ENCODE measurements at regions not wholly inside any gene's neighbourhood (a gene's known extent, or its start where the extent isn't known, plus 50 kb on each side); places are given as distances from the start of the nearest gene placed in this dataset.

DNA sequence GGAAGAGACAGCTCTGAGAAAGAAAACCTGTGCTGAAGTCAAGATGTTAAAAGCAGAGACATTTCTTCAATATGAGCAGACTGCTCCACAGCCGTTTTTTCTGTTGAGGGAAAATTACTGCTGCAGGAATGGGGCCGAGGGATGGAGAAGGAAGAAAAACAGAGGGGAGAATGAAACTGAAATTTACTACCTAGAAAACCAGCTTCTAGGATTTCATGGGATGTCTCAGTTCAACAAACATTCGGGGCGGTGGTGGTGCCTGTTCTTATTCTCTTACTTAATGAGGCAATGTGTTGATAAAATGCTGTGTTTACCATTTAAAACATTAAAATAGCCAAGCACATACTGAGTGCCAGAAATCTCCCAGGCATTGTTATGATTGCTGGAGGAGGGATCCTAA is 557.1 kb upstream of the MEX3C start:
- no peak overlapping the region for H3K4me3 ChIP-seq
- no peak for DNase-seq (ENCODE audit: low read depth, low spot score)
- no peaks in the 10 kb centered on the region for H3K9me3 ChIP-seq (ENCODE audit: low read depth, low read length)
- H3K27ac ChIP-seq, result no peak overlapping the region
- TF ChIP-seq FOXP2 (optimal IDR thresholded peaks at IDR 0.05; ENCODE audit: control extremely low read depth, extremely low read length, insufficient read depth) (no peak), EZH2 (IDR thresholded peaks at IDR 0.05) (no peak), POLR2AphosphoS5 (IDR thresholded peaks at IDR 0.05; ENCODE audit: borderline replicate concordance, low read depth, low read length) (no peak)
- H3K36me3 ChIP-seq (ENCODE audit: insufficient read depth, low read length), result no peaks in the 10 kb centered on the region
- H3K9ac ChIP-seq (ENCODE audit: insufficient read length), result no peak overlapping the region

DNA sequence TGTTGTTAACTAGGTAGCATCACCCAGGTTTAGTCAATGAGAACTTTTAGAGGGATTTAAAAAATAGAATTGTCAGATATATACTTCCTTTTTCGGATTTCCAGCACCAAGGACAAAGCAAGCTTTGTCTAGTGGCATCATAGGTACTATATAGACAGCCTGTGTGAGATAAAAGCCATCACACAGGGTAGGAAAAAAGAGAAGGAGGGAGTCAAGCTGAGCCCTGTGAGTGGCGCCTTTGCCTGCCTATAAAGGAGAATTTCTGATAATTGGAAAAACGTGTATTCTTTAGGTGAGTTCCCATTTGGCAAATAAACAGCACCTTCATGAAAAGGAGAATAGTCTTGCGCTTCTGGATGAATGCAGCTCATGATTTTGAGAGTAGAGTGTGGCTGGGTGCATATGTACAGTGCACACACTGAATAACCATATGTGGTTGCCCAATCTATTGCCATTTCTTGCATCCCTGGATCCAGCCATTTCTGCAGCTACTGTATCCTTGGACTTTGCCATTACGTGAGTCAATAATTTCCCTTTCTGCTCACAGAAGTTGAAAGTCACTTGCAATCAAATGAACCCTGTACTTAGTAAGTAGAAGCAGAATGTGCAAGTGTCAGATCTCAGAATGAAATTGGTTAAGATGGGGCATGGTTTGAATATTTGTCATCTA is 559.9 kb upstream of the MEX3C start:
- Histone ChIP-seq H3K27ac (no peak overlapping the region), H3K9ac (ENCODE audit: insufficient read length) (no peak overlapping the region), H3K9me3 (ENCODE audit: low read depth, low read length) (no peaks in the 10 kb centered on the region), H3K36me3 (ENCODE audit: insufficient read depth, low read length) (no peaks in the 10 kb centered on the region), H3K4me3 (no peak overlapping the region)
- no peak for DNase-seq (ENCODE audit: low read depth, low spot score)
- no peak for TF ChIP-seq FOXP2 (optimal IDR thresholded peaks at IDR 0.05; ENCODE audit: control extremely low read depth, extremely low read length, insufficient read depth)
- no peak for TF ChIP-seq POLR2AphosphoS5 (IDR thresholded peaks at IDR 0.05; ENCODE audit: borderline replicate concordance, low read depth, low read length)
- TF ChIP-seq EZH2 (IDR thresholded peaks at IDR 0.05), result no peak

DNA sequence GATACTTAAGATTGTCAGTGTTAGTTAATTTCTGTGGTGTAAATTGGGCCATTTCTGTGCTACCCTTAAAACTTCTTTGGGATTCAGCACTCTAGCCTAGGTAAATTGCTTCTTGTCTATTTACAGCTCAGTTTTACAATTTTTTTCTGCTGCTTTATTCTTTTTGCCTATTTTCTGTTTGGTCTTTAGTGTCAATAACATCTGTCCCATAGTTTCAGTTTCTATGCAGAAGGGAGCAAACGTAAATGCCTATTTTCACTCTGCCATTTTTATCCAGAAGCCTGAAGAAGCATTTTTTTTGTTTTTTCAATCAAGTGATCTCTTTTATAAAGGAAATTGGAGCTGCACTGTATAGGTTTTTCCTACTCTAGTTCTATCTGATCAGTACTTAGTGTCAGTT is 564.9 kb upstream of the MEX3C start:
- Histone ChIP-seq H3K4me3 (no peak overlapping the region), H3K27ac (no peak overlapping the region), H3K9ac (ENCODE audit: insufficient read length) (no peak overlapping the region), H3K36me3 (ENCODE audit: insufficient read depth, low read length) (no peaks in the 10 kb centered on the region), H3K9me3 (ENCODE audit: low read depth, low read length) (no peaks in the 10 kb centered on the region)
- TF ChIP-seq POLR2AphosphoS5 (IDR thresholded peaks at IDR 0.05; ENCODE audit: borderline replicate concordance, low read depth, low read length), result no peak
- TF ChIP-seq EZH2 (IDR thresholded peaks at IDR 0.05), result no peak
- TF ChIP-seq FOXP2 (optimal IDR thresholded peaks at IDR 0.05; ENCODE audit: control extremely low read depth, extremely low read length, insufficient read depth), result no peak
- no peak for DNase-seq (ENCODE audit: low read depth, low spot score)

DNA sequence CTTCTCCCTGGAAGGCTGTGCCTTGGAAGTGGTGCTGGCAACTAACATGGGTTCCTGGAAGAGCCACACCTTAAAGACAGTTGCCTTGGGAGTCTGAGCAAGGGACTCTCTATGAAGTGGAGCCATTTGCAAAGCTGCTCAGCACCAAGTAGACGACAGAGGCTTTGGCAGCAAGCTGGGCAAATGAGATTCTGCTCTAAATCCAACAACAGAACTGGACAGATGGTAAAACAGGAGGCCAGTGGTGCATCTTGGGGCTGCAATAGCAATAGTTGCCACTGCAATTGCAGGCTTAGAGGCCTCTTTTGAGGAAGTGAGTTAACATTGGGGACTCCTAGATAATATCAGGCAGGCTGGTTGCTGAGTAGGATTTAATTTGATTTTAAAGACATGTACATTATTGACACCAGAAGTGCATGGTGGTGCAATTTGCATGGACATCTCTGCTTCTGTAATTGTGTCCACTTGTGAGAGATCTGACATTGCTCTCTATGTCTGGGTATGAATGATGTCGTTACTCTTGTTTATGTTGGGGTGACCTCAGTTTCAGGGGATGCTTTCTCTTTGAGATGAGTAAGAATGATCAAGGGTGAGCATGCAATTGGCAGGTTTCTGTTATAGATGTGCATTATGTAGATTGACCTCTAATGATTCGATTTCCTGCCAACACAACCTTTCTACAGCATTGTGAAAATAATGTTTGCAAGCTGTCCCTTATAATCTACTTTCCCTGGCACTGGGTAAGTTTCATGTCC is 568.3 kb upstream of the MEX3C start:
- H3K4me3 ChIP-seq, result no peak overlapping the region
- H3K27ac ChIP-seq, result no peak overlapping the region
- TF ChIP-seq FOXP2 (optimal IDR thresholded peaks at IDR 0.05; ENCODE audit: control extremely low read depth, extremely low read length, insufficient read depth) (no peak), POLR2AphosphoS5 (IDR thresholded peaks at IDR 0.05; ENCODE audit: borderline replicate concordance, low read depth, low read length) (no peak), EZH2 (IDR thresholded peaks at IDR 0.05) (no peak)
- H3K9me3 ChIP-seq (ENCODE audit: low read depth, low read length), result no peaks in the 10 kb centered on the region
- H3K9ac ChIP-seq (ENCODE audit: insufficient read length), result no peak overlapping the region
- no peak for DNase-seq (ENCODE audit: low read depth, low spot score)
- H3K36me3 ChIP-seq (ENCODE audit: insufficient read depth, low read length), result no peaks in the 10 kb centered on the region

DNA sequence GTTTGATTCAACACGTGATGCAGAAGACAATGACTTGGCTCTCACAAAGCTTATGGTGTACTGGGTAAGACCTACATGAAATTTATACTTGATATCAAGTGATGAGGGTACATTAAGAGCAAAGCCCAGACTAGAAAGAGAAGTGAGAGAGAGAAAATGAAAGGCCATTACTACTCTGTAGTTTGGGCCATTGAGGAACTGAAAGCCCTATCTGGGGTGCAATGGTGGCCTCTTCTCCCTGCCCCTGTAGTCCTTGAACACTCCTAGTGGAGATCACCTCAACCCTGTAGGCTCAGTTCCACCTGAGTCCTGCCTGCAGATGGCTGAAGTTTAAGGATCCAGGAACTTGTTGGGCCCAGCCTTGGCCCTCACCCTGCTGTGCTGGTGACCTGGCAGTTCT is 569.8 kb upstream of the MEX3C start:
- Histone ChIP-seq H3K27ac (no peak overlapping the region), H3K4me3 (no peak overlapping the region), H3K36me3 (ENCODE audit: insufficient read depth, low read length) (no peaks in the 10 kb centered on the region), H3K9me3 (ENCODE audit: low read depth, low read length) (no peaks in the 10 kb centered on the region), H3K9ac (ENCODE audit: insufficient read length) (no peak overlapping the region)
- no peak for DNase-seq (ENCODE audit: low read depth, low spot score)
- TF ChIP-seq POLR2AphosphoS5 (IDR thresholded peaks at IDR 0.05; ENCODE audit: borderline replicate concordance, low read depth, low read length) (no peak), FOXP2 (optimal IDR thresholded peaks at IDR 0.05; ENCODE audit: control extremely low read depth, extremely low read length, insufficient read depth) (no peak), EZH2 (IDR thresholded peaks at IDR 0.05) (no peak)

DNA sequence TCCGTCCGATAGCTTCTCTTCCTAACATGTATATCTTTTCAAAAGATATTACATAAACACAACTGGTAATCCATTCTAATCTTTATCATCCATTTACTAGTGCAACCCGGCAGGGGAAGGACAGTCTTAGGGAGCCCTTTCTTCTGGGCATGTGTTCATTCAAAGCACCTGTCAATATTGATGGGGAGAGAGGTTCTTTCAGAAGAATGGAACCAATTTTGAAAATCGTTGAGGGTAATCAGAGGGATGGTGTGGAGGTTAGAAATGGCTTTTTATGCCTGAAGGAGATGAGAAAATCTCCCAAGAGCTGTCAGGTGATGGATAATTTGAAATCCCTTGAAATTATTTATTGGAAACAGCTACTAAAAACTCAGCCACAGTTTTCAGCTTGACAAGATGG is 561.9 kb upstream of the DCC start:
- TF ChIP-seq FOXP2 (optimal IDR thresholded peaks at IDR 0.05; ENCODE audit: control extremely low read depth, extremely low read length, insufficient read depth) (no peak), EZH2 (IDR thresholded peaks at IDR 0.05) (no peak), POLR2AphosphoS5 (IDR thresholded peaks at IDR 0.05; ENCODE audit: borderline replicate concordance, low read depth, low read length) (no peak)
- H3K9ac ChIP-seq (ENCODE audit: insufficient read length), result no peak overlapping the region
- DNase-seq (ENCODE audit: low read depth, low spot score), result no peak
- H3K27ac ChIP-seq, result no peak overlapping the region
- no peaks in the 10 kb centered on the region for H3K36me3 ChIP-seq (ENCODE audit: insufficient read depth, low read length)
- no peaks in the 10 kb centered on the region for H3K9me3 ChIP-seq (ENCODE audit: low read depth, low read length)
- H3K4me3 ChIP-seq, result no peak overlapping the region

DNA sequence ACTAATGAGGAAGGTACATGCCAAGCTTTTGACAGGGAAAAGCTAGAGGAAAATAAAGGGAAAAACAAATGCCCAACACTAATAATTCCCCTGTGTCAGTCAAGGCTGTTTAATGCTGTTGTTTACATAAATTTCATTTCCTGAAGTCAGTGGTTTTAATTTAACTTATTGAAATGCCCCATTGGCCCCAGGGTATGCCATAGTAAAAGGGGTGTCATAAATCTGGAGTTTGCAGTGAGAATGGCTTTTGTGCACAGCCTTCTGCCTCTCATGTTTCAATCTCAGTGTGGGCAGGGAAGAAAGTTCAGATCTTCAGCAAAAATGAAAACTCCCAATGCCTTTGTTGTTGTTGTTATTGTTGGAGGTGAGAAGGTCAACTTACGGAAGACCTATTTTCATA is 550.1 kb upstream of the DCC start:
- TF ChIP-seq POLR2AphosphoS5 (IDR thresholded peaks at IDR 0.05; ENCODE audit: borderline replicate concordance, low read depth, low read length) (no peak), FOXP2 (optimal IDR thresholded peaks at IDR 0.05; ENCODE audit: control extremely low read depth, extremely low read length, insufficient read depth) (no peak), EZH2 (IDR thresholded peaks at IDR 0.05) (no peak)
- Histone ChIP-seq H3K9ac (ENCODE audit: insufficient read length) (no peak overlapping the region), H3K9me3 (ENCODE audit: low read depth, low read length) (no peaks in the 10 kb centered on the region)

DNA sequence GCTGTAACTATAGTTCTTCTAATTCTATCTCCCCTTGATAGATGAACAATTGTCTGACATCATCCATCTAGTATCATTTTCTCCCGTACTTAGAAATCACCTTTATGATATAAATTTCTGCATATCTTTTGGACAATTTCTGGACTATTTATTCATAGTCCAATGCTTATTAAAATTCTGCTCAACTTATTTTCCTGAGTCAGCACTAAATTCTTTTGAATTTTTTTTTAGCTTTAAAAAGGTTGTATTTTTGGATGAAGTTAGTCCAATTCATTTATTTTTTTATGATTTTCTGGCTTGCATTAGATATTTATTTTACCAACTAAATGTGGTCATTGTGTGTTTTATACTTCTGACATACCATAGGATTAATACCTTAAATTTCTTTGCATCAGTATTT is 538.5 kb upstream of the DCC start:
- no peaks in the 10 kb centered on the region for H3K36me3 ChIP-seq (ENCODE audit: insufficient read depth, low read length)
- H3K27ac ChIP-seq, result no peak overlapping the region
- TF ChIP-seq EZH2 (IDR thresholded peaks at IDR 0.05) (no peak), FOXP2 (optimal IDR thresholded peaks at IDR 0.05; ENCODE audit: control extremely low read depth, extremely low read length, insufficient read depth) (no peak), POLR2AphosphoS5 (IDR thresholded peaks at IDR 0.05; ENCODE audit: borderline replicate concordance, low read depth, low read length) (no peak)
- no peak for DNase-seq (ENCODE audit: low read depth, low spot score)
- H3K9ac ChIP-seq (ENCODE audit: insufficient read length), result no peak overlapping the region
- H3K9me3 ChIP-seq (ENCODE audit: low read depth, low read length), result no peaks in the 10 kb centered on the region
- no peak overlapping the region for H3K4me3 ChIP-seq

More for the DNA sequence above, 550.1 kb upstream of the DCC start:
- Histone ChIP-seq H3K36me3 (ENCODE audit: insufficient read depth, low read length) (no peaks in the 10 kb centered on the region), H3K4me3 (no peak overlapping the region), H3K27ac (no peak overlapping the region)
- DNase-seq (ENCODE audit: low read depth, low spot score), result no peak
